Transverse colon (tissue), 4 donors: ENCODE measurements at regions not wholly inside any gene's neighbourhood (a gene's known extent, or its start where the extent isn't known, plus 50 kb on each side); places are given as distances from the start of the nearest gene placed in this dataset.

Source experiments
- CTCF ChIP-seq, 5 experiments: fragments of 200-600 bp in 3 of 5; fragments of 450-650 bp in 2 of 5; sonication (generic) in 3 of 5; IDR thresholded peaks; 1 replicate in 2 of 5; 2 replicates in 3 of 5; pipeline ENCODE4 v1.5.1; 2016 to 2017; ENCODE audit warnings: antibody characterized with exemption in 5 of 5, inconsistent platforms in 3 of 5, mild to moderate bottlenecking in 2 of 5, moderate library complexity in 1 of 5
- EP300 ChIP-seq: sonication (generic); formaldehyde crosslinking; IDR thresholded peaks from one replicate; pipeline ENCODE4 v1.6.1; 2017; ENCODE audit warnings: antibody characterized with exemption, low read depth
- POLR2A ChIP-seq: fragments of 450-650 bp; IDR thresholded peaks from one replicate; pipeline ENCODE4 v1.6.1; 2016; ENCODE audit warnings: antibody characterized with exemption, mild to moderate bottlenecking, moderate library complexity
- POLR2AphosphoS5 ChIP-seq, 3 donors: sonication (generic); formaldehyde crosslinking; IDR thresholded peaks; one replicate each; pipeline ENCODE4 v1.6.1; 2016; ENCODE audit warnings: antibody characterized with exemption in 3 of 3

GRCh38 chr5:159451197-159452052 is 121.1 kb upstream of the IL12B start:
- TF ChIP-seq EP300 (no peak), POLR2AphosphoS5 (IDR thresholded peaks at IDR 0.05) (peak in 2 of 3 donors; percentile 47 to 59), CTCF (IDR thresholded peaks at IDR 0.05) (no peak), POLR2A (no peak)
